Right cardiac atrium (tissue), 5 donors: ENCODE measurements at regions not wholly inside any gene's neighbourhood (a gene's known extent, or its start where the extent isn't known, plus 50 kb on each side); places are given as distances from the start of the nearest gene placed in this dataset.

Source experiments
- ATAC-seq, 2 donors: fragments of 200-7000 bp; cut with Tn5 transposase; one replicate each; pipeline versions ENCODE4 v1.8.0 to v1.9.1; 2020; ENCODE audit warnings: moderate library complexity in 2 of 2, mild to moderate bottlenecking in 1 of 2
- DNase-seq, 3 donors: peaks; one replicate each; pipeline ENCODE4 v3.0.0-alpha.2; 2020
- H3K27ac ChIP-seq: one replicate; pipeline ENCODE4 v1.5.1; 2013; ENCODE audit warnings: mild to moderate bottlenecking, low read length, control low read depth, moderate library complexity
- H3K27me3 ChIP-seq: one replicate; pipeline ENCODE4 v1.6.1; 2013; ENCODE audit not compliant: control insufficient read depth, insufficient read depth
- H3K4me1 ChIP-seq: one replicate; pipeline ENCODE4 v1.6.1; 2013; ENCODE audit warnings: low read length; ENCODE audit not compliant: control insufficient read depth, insufficient read depth
- H3K4me3 ChIP-seq: one replicate; pipeline ENCODE4 v1.5.1; 2013; ENCODE audit warnings: low read length, control low read depth
- H3K9me3 ChIP-seq: one replicate; pipeline ENCODE4 v1.6.1; 2013; ENCODE audit warnings: low read length; ENCODE audit not compliant: control insufficient read depth
- WGBS: extraction: QIAGEN DNeasy Blood & Tissue Kit; methylation state at CpG from one replicate; pipeline ENCODE4 v1.1.7; 2013; 5-methylcytosine and 5-hydroxymethylcytosine counted together
- intact Hi-C, 4 donors: fragments of 100-400 bp; cut with DNase I; formaldehyde crosslinking; loops; one replicate each; pipeline versions ENCODE4 v1.11.0 to v1.14.0; 2022 to 2023
- donor health status: healthy with polysubstance abuse.
- donor health status: DM: no; HTN: yes; CAD: no.
- donor health status: DM: no; HTN: no; CAD: no.
- donor health status: DM: no; HTN: yes; CAD: no; lungs with severe emphysema.
- donor health status: DM: yes; HTN: yes; CAD: no.

DNA sequence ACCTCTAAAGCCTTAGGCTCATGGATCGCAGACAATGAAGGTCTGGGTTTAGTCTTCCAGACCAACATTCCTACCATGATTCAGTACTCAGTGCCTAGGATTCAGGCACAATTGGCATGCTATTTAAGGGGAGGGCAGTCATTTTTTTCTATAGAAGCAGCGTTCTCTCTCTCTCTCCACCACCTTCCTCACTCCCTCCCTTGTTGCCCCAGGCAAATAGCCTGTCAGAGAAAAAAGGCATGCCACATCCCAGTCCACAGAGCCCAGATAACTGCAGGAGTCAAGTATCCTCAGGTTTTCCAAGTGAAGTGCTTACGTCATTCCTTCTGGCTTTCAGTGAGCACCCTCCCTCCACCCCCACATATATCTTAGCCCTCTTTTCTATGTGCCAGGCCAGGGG lies 533.0 kb downstream of the BCOR start:
- Histone ChIP-seq H3K27ac (no peak overlapping the region), H3K4me1 (no peaks in the 10 kb centered on the region), H3K4me3 (no peak overlapping the region), H3K27me3 (no peaks in the 10 kb centered on the region), H3K9me3 (no peaks in the 10 kb centered on the region)
- DNase-seq (no peak), ATAC-seq (no peak)
- intact Hi-C loops = no loop called here
- WGBS = 81% methylated on average over 3 of the region's 3 CpGs

DNA sequence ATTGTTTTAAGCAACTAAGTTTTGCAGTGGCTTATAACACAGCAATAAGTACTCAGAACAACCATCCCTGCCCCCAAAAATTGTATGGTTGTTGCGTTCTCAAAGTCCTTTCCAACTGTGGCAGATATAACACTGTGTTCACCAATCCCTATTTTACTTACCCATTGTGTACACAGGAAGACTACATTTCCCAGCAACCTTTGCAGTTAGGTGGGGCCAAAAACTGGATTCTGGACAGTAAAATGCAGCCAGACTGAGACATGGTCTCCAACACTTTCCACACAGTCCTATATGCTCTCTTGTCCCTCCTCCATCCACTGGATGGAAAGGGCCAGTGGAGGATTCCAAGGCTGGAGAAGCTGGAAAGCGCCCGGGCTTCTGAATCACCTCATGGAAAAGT lies 523.6 kb downstream of the BCOR start:
- 63% methylated on average over 3 of the region's 3 CpGs for WGBS
- ATAC-seq (no peak), DNase-seq (no peak)
- no peak overlapping the region for H3K4me3 ChIP-seq
- H3K4me1 ChIP-seq = no peaks in the 10 kb centered on the region
- H3K27ac ChIP-seq = no peak overlapping the region
- intact Hi-C loops = no loop called here
- no peaks in the 10 kb centered on the region for H3K9me3 ChIP-seq
- H3K27me3 ChIP-seq = no peaks in the 10 kb centered on the region

DNA sequence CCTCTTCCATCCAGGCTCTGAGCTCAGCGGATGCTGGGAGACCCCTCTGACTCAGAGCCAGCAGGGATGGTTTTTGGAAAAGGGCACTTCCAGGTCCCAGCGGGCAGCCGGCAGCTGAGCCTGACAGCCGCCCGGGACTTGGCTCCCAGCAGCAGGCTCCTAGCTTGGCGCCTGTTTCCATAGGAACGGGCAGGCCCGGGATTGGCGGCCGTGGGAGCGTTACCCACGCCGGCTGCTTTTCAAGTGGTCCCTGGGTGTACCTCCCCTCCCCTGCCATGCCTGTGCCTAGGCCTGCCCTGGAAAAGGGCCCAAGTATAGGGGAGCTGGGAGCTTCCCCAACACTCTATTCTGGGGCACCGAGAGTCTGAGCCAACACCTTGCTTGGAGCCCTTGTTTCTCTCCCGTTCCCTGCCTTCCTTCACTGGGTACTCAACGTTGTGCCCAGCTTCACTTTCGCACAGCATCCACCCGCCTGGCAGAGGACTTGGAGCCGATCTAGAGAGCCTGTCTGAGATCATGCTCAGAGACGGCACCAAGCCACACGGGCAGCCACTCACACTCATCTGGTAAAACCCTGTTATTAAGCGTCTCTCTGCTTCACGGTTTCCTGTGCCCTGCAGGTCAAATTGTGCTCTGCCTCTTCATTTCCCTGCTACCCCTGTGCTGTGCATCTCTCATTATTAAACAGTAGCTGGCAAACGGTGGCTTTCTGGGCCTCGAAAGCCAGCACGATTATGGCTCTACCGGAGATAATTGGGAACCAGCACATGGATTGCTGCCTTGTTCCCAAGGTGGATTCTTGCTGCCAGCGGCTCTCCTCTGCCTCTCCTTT lies 521.5 kb downstream of the BCOR start:
- Histone ChIP-seq H3K27me3 (no peaks in the 10 kb centered on the region), H3K9me3 (no peaks in the 10 kb centered on the region), H3K4me1 (no peaks in the 10 kb centered on the region), H3K4me3 (no peak overlapping the region), H3K27ac (no peak overlapping the region)
- 73% methylated on average over 28 of the region's 28 CpGs for WGBS
- DNase-seq (peak in 1 of 3 donors; percentile 13), ATAC-seq (no peak)
- intact Hi-C loops = no loop called here

DNA sequence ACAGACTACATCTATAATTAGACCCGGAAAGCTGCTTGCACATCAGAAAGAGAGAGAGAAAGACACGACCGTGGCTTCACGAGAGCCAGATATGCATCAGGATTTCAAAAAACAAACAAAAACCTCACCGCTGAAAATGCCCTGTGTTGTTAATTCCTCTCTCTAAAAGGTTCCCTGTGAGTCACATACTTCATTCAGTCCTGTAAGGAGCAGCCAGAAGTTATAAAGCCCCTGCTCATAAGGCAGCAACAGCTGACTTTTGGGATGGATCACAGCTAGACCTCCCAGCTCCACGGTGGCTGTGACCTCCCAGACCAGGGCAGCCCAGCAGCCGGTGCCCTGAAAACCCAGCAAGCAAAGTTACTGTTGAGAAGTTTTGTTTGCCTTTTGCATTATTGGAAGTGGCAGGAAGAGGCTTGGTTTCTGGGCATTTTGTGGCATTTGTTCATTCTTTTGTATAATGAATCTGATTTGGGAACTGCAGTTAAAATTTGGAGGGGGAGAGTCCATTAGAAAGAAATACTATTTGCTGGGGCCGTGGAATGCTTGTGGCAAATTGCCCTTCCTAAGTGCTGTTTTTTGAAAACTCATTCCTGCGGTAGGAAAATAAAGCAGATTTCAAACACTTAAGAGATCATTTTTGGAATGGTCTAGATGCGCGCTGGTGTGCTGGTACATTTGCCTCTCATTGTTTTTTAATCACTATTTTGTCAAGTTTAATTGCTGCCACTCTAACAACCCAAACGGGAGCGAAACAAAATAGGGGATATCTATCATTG lies 520.4 kb downstream of the BCOR start:
- Histone ChIP-seq H3K9me3 (no peaks in the 10 kb centered on the region), H3K4me1 (no peaks in the 10 kb centered on the region), H3K27me3 (no peaks in the 10 kb centered on the region), H3K27ac (no peak overlapping the region), H3K4me3 (no peak overlapping the region)
- WGBS = 60% methylated on average over 13 of the region's 13 CpGs
- intact Hi-C loops = no loop called here
- DNase-seq (no peak), ATAC-seq (no peak)

DNA sequence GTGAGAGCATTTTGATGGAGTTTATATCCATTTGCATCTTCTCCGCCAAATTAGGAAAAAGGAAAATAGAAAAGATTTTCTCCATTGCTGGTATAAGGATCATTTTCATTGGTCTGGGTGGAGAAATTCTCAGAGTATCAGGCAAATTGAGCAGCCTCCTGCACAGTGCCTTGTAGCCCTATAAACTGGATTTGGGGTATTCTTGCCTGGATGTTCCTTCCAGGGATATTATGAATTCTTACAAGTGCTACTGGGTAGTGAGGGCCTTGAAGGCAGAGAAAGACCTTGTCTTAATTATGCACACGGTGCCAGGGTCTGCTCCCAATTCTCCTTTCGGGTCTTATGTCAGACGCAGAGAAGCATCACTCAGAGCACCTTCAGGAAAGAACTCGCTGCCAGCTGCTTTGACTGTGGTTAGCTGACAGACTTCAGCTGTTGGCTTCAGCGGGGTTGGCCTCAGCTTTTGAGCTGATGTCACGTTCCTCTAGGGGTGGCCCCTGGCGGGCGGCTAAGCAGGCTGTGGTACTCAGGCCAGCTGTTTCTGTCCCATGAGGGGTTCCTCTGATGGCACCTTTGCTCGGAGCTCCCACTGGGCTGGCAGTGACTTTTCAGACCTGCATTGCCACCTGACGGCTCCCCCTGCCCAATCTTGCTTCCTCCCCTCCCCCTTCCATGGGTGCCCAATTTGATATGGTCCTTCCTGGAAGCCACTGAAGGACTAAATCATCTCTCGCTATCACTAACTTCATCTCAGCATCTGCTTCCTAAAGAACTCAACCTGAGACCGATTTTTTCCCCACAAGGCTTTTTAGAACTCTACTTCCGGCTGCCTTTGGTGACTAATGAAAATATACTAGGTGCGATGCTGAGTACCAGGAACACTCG lies 519.5 kb downstream of the BCOR start:
- peak; percentile 53 to 79 (median 76) for DNase-seq
- Histone ChIP-seq H3K27ac (no peak overlapping the region), H3K4me1 (no peaks in the 10 kb centered on the region), H3K4me3 (no peak overlapping the region), H3K9me3 (no peaks in the 10 kb centered on the region), H3K27me3 (no peaks in the 10 kb centered on the region)
- intact Hi-C loops = no loop called here
- ATAC-seq = peak; percentile 39 to 67
- WGBS = 60% methylated on average over 16 of the region's 16 CpGs

DNA sequence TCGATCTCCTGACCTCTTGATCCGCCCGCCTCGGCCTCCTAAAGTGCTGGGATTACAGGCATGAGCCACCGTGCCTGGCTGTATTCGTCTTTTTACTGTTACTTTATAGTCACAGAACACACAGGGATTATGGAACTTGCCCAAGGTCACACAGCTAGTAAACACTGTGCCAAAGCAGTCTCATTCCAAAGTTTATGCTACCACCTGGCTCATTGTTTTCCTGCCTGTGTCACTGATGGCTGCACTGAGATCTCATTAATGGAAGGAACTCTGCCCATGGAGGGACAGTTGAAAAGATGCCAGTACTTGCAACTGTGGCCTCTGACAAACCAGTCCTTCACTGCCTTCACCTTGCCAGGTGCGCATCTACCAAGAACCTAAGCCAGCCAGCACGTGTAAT lies 517.7 kb downstream of the BCOR start:
- intact Hi-C loops = no loop called here
- Histone ChIP-seq H3K4me1 (no peaks in the 10 kb centered on the region), H3K9me3 (no peaks in the 10 kb centered on the region), H3K27ac (no peak overlapping the region), H3K4me3 (no peak overlapping the region), H3K27me3 (no peaks in the 10 kb centered on the region)
- 92% methylated on average over 8 of the region's 8 CpGs for WGBS
- no peak for ATAC-seq
- DNase-seq = no peak

DNA sequence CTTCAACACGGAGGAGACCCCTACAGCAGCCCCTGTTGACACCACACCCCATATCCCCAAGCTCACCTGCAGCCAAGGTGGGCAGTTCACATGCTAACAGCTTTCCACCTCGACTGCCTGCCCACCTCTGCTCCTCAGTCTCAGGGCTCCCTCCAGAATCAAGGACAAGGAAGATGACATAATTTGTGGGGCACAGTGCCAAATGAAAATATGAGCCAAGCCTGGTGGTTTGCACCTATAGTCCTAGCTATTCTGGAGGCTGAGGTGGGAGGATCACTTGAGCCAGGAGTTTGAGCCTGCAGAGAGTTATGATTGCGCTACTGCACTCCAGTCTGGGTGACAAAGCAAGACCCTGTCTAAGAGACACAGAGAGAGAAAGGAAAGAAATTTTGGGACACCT lies 516.3 kb downstream of the BCOR start:
- no peak overlapping the region for H3K27ac ChIP-seq
- no peaks in the 10 kb centered on the region for H3K4me1 ChIP-seq
- H3K4me3 ChIP-seq = no peak overlapping the region
- ATAC-seq (no peak), DNase-seq (no peak)
- intact Hi-C loops = no loop called here
- 83% methylated on average over 3 of the region's 3 CpGs for WGBS
- no peaks in the 10 kb centered on the region for H3K9me3 ChIP-seq
- H3K27me3 ChIP-seq = no peaks in the 10 kb centered on the region

DNA sequence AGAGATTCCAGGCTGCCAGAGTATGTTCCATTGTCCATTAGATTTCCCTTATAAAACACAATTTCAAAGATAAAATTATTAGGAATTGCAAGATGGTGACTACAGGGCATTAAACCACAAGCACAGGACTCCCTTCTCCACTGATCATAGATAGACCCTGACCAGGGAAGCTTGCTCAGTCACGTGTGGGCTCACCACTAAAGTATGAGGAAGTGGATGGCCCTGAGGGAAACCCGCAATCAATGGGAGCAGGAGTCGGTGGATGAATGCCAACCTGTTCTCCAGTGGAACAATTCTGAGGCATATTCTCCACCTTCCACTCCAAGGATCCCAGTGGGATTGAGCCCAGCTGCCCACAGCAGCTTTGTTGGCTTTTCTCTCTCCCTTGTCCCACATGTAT lies 515.7 kb downstream of the BCOR start:
- no peak for DNase-seq
- Histone ChIP-seq H3K9me3 (no peaks in the 10 kb centered on the region), H3K27me3 (no peaks in the 10 kb centered on the region), H3K4me3 (no peak overlapping the region), H3K4me1 (no peaks in the 10 kb centered on the region), H3K27ac (no peak overlapping the region)
- ATAC-seq = no peak
- intact Hi-C loops = no loop called here
- WGBS = 33% methylated on average over 3 of the region's 3 CpGs

DNA sequence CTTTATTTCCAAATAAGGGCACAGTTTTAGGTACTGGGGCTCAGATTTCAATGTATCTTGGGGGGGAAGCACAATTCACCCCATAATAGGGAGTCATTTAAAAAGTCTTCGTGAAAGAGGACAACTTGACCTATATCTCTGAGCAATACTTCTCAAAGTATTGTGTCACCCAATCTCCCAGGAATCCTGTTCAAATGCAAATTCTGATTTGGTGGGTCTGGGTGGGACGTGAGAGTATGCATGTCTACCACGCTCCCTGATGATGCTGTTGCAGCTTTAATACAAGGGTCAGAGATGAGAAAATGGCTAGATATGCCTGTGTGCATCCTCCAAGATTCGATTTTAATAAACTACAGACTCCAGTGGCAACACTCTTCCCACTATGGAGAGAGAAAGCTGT lies 514.8 kb downstream of the BCOR start:
- no peak for ATAC-seq
- WGBS = 90% methylated on average over 4 of the region's 4 CpGs
- intact Hi-C loops = no loop called here

DNA sequence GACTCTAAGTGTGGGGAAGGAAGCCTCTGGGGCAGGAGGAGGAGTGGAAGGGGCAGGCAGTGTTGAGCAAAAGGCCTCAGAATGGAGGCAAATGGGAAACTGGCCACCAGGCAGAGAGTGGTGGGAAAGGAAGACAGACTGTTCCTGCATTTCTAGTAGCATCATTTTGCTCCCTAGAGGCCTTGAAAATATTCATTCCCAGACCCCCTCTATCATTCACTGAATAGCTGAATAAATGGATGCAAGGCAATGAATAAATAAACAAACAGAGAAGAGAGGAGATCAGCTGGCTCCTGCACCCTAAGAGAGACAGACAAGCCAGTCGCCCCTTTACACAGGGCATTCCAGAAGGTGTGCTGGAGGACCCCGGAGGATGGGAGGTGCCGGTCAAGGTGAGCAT lies 511.9 kb downstream of the BCOR start:
- Histone ChIP-seq H3K4me3 (no peak overlapping the region), H3K4me1 (no peaks in the 10 kb centered on the region), H3K27me3 (no peaks in the 10 kb centered on the region), H3K27ac (no peak overlapping the region), H3K9me3 (no peaks in the 10 kb centered on the region)
- 80% methylated on average over 3 of the region's 3 CpGs for WGBS
- ATAC-seq (no peak), DNase-seq (no peak)
- intact Hi-C loops = no loop called here

More for the DNA sequence above, 514.8 kb downstream of the BCOR start:
- Histone ChIP-seq H3K4me1 (no peaks in the 10 kb centered on the region), H3K27ac (no peak overlapping the region), H3K4me3 (no peak overlapping the region), H3K9me3 (no peaks in the 10 kb centered on the region), H3K27me3 (no peaks in the 10 kb centered on the region)
- no peak for DNase-seq

DNA sequence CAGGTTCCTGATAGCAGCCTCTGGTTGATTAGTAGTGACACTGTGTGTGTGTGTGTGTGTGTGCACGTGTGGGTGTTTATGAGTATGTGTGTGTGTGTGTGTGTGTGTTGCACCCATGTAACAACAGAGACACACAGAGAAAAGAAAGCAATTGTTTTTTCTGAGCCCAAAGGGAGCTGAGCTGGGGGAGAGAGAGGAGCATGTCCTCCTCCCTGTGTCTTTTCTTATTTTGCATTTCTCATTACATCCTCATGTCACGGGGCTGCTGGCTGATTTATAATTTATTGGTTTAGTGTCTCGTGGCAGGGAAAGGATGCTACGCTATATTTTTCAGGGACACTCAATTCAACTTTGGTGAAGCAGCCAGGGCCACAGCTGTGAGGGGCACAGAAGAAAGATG lies 511.4 kb downstream of the BCOR start:
- DNase-seq = no peak
- Histone ChIP-seq H3K27ac (no peak overlapping the region), H3K9me3 (no peaks in the 10 kb centered on the region), H3K4me1 (no peaks in the 10 kb centered on the region), H3K27me3 (no peaks in the 10 kb centered on the region), H3K4me3 (no peak overlapping the region)
- intact Hi-C loops = no loop called here
- no peak for ATAC-seq
- 72% methylated on average over 4 of the region's 4 CpGs for WGBS
